K562 (cell line): ENCODE measurements at regions not wholly inside any gene's neighbourhood (a gene's known extent, or its start where the extent isn't known, plus 50 kb on each side); places are given as distances from the start of the nearest gene placed in this dataset.

Source experiments
- ATAC-seq: fragments of 200-7000 bp; cut with Tn5 transposase; 3 replicates; pipeline ENCODE4 v1.9.1; 2020; ENCODE audit warnings: moderate library complexity
- BruUV-seq: library from RNA; stranded (reverse); fragments of 400-500 nt; replicated peaks from 2 replicates; lab custom pipeline; 2021; lab: Mats Ljungman, UMichigan
- CTCF ChIA-PET: fragments of 300-600 bp; formaldehyde crosslinking; extraction: SDS; loops from one replicate; lab custom pipeline; 2021; ENCODE audit warnings: low intra/inter-chr PET ratio; lab: Yijun Ruan, JAX
- POLR2A ChIA-PET: fragments of 300-600, 350-650 bp; sonication (Branson Sonifier 250); formaldehyde crosslinking; extraction: SDS; loops from one replicate; lab custom pipeline; 2021; ENCODE audit warnings: antibody characterized with exemption, inconsistent platforms; lab: Yijun Ruan, JAX
- DNase-seq, 4 experiments: peaks; one replicate each; pipeline versions ENCODE4 v3.0.0 to v3.0.0-alpha.2; 2011 to 2018; ENCODE audit warnings: low spot score in 3 of 4, mixed read lengths in 3 of 4; ENCODE audit errors: extremely low read depth in 1 of 4
- FAIRE-seq: peaks from 2 replicates; lab custom pipeline; 2011; peaks lifted over from hg19 to GRCh38; lab: Jason Lieb, UNC
- H2AFZ ChIP-seq: 2 replicates; pipeline ENCODE4 v1.6.0; 2011; ENCODE audit warnings: low read depth, low read length, control low read depth, inconsistent platforms
- H3K27ac ChIP-seq: fragments of 200-600 bp; 3 replicates; pipeline ENCODE4 v1.8.0; 2011; ENCODE audit warnings: low read depth, mild to moderate bottlenecking, control low read depth, inconsistent platforms, low read length, moderate library complexity, mixed read lengths; ENCODE audit errors: extremely low read depth
- H3K27me3 ChIP-seq, 2 experiments: fragments of 300-600 bp in 1 of 2; 2 replicates in 1 of 2; 3 replicates in 1 of 2; pipeline versions ENCODE4 v1.6.0 to v1.8.0; 2011; ENCODE audit warnings: inconsistent platforms in 2 of 2, low read length in 2 of 2, mild to moderate bottlenecking in 1 of 2, mixed read lengths in 1 of 2, moderate library complexity in 1 of 2; ENCODE audit not compliant: control insufficient read depth in 2 of 2, insufficient read depth in 2 of 2
- H3K36me3 ChIP-seq: fragments of 300-600 bp; 3 replicates; pipeline ENCODE4 v1.8.0; 2011; ENCODE audit warnings: mild to moderate bottlenecking, low read length, inconsistent platforms; ENCODE audit not compliant: control insufficient read depth, insufficient read depth
- H3K4me1 ChIP-seq, 2 experiments: fragments of 200-600 bp in 1 of 2; replicated peaks in 1 of 2; 2 replicates in 1 of 2; 3 replicates in 1 of 2; pipeline versions ENCODE4 v1.5.1 to v1.8.0; 2011; ENCODE audit warnings: inconsistent platforms in 2 of 2, low read length in 2 of 2, mild to moderate bottlenecking in 1 of 2, mixed read lengths in 1 of 2, moderate library complexity in 1 of 2; ENCODE audit not compliant: control insufficient read depth in 2 of 2, insufficient read depth in 2 of 2
- H3K4me2 ChIP-seq: 2 replicates; pipeline ENCODE4 v1.6.1; 2011; ENCODE audit warnings: low read length, control low read depth, inconsistent platforms, mixed read lengths; ENCODE audit not compliant: insufficient read depth
- H3K4me3 ChIP-seq: fragments of 200-600 bp; sonication (generic), shearing (Covaris generic); 2 replicates; pipeline ENCODE4 v1.5.1; 2016; ENCODE audit warnings: control low read depth, inconsistent platforms
- H3K79me2 ChIP-seq: fragments of 200-600 bp; 3 replicates; pipeline ENCODE4 v1.8.0; 2011; ENCODE audit warnings: low read length, inconsistent platforms; ENCODE audit not compliant: control insufficient read depth, insufficient read depth
- H3K9ac ChIP-seq, 2 experiments: 2 replicates each; pipeline versions ENCODE4 v1.6.0 to v1.6.1; 2011; ENCODE audit warnings: low read depth in 2 of 2, low read length in 2 of 2, control low read depth in 1 of 2, inconsistent platforms in 1 of 2, mild to moderate bottlenecking in 1 of 2, mixed read lengths in 1 of 2; ENCODE audit not compliant: insufficient read depth in 1 of 2
- H3K9me1 ChIP-seq: one replicate; pipeline ENCODE4 v1.6.0; 2011; ENCODE audit warnings: inconsistent platforms, mild to moderate bottlenecking, low read length, moderate library complexity; ENCODE audit not compliant: control insufficient read depth, insufficient read depth
- H3K9me3 ChIP-seq: replicated peaks from 2 replicates; pipeline ENCODE4 v1.5.1; 2011; ENCODE audit warnings: low read depth, low read length, inconsistent platforms; ENCODE audit not compliant: control insufficient read depth, insufficient read depth
- H4K20me1 ChIP-seq: replicated peaks from 2 replicates; pipeline ENCODE4 v1.6.1; 2011; ENCODE audit warnings: low read length, inconsistent platforms, mixed read lengths; ENCODE audit not compliant: control insufficient read depth, insufficient read depth
- EZH2 ChIP-seq: IDR thresholded peaks from 2 replicates; pipeline ENCODE4 v1.6.1; 2012; ENCODE audit warnings: low read depth, mild to moderate bottlenecking, inconsistent platforms, low read length, borderline replicate concordance
- FOXA3 ChIP-seq, 2 experiments: fragments of 450-650 bp in 1 of 2; sonication (generic) in 1 of 2; formaldehyde crosslinking; IDR thresholded peaks in 1 of 2; conservative IDR thresholded peaks in 1 of 2; 2 replicates each; pipeline versions ENCODE4 v1.4.0 to v1.8.0; 2020 to 2022; ENCODE audit warnings: mild to moderate bottlenecking in 2 of 2, missing genetic modification reagents in 1 of 2
- NFE2L1 ChIP-seq: fragments of 450-650 bp; IDR thresholded peaks from 2 replicates; pipeline ENCODE4 v1.6.1; 2016; ENCODE audit warnings: missing genetic modification characterization, low read depth, mild to moderate bottlenecking, missing compliant biosample characterization, moderate library complexity, borderline replicate concordance
- SMAD1 ChIP-seq: fragments of 150-350 bp; IDR thresholded peaks from 2 replicates; pipeline ENCODE4 v1.6.1; 2014; ENCODE audit warnings: low read length, low read depth; ENCODE audit not compliant: partially characterized antibody
- SOX6 ChIP-seq: fragments of 450-650 bp; IDR thresholded peaks from 2 replicates; pipeline ENCODE4 v1.6.1; 2014; ENCODE audit warnings: mild to moderate bottlenecking
- USF2 ChIP-seq: sonication (generic); formaldehyde crosslinking; IDR thresholded peaks from 2 replicates; pipeline ENCODE4 v1.5.0; 2020; ENCODE audit warnings: missing genetic modification reagents
- ZBTB12 ChIP-seq: fragments of 250-450 bp; sonication (Bioruptor Pico); IDR thresholded peaks from 2 replicates; pipeline ENCODE4 v1.4.0; 2020
- ZKSCAN3 ChIP-seq: fragments of 250-450 bp; sonication (Bioruptor Pico); IDR thresholded peaks from 2 replicates; pipeline ENCODE4 v1.4.0; 2020
- ZNF280A ChIP-seq: fragments of 450-650 bp; IDR thresholded peaks from 2 replicates; pipeline ENCODE4 v1.6.1; 2018; ENCODE audit warnings: mild to moderate bottlenecking, low read depth; ENCODE audit not compliant: partially characterized antibody
- ZNF354B ChIP-seq: fragments of 250-450 bp; sonication (Bioruptor Pico); IDR thresholded peaks from 2 replicates; pipeline ENCODE4 v1.4.0; 2020
- ZNF41 ChIP-seq: fragments of 250-450 bp; sonication (Bioruptor Pico); conservative IDR thresholded peaks from 2 replicates; pipeline ENCODE4 v1.4.0; 2020; ENCODE audit warnings: mild to moderate bottlenecking
- in situ Hi-C: fragments of 300-500 bp; cut with MboI; formaldehyde crosslinking; loops from 4 replicates; pipeline ENCODE4 v1.15.0; 2018; ENCODE audit warnings: inconsistent platforms, mixed read lengths
- intact Hi-C: fragments of 100-400 bp; cut with micrococcal nuclease; formaldehyde crosslinking; loops from 2 replicates; pipeline ENCODE4 v1.14.2; 2022
- TF ChIP-seq, protein P1 (sequence below): fragments of 250-450 bp; sonication (Bioruptor Pico); IDR thresholded peaks from 2 replicates; pipeline ENCODE4 v1.8.0; 2022; ENCODE audit warnings: inconsistent platforms, mild to moderate bottlenecking, moderate library complexity, borderline replicate concordance
- TF ChIP-seq, protein P2 (sequence below): fragments of 450-650 bp; IDR thresholded peaks from 2 replicates; pipeline ENCODE4 v1.6.1; 2017; ENCODE audit warnings: antibody characterized with exemption
- TF ChIP-seq, protein P3 (sequence below): sonication (generic); formaldehyde crosslinking; IDR thresholded peaks from 2 replicates; pipeline ENCODE4 v1.8.1; 2022; ENCODE audit warnings: missing genetic modification reagents

- H4K20me1 ChIP-seq = no peaks in the 10 kb centered on the region
- no peaks in the 10 kb centered on the region for H3K79me2 ChIP-seq
- ChIA-PET CTCF (no interaction called here), POLR2A (no interaction called here)
- no peaks in the 10 kb centered on the region; the same call in 1 of the 2 replicates for H3K9me3 ChIP-seq
- H3K4me1 ChIP-seq = no peaks in the 10 kb centered on the region
- in situ Hi-C loops (no loop called here), intact Hi-C loops (no loop called here)
- DNase-seq (no peak), ATAC-seq (no peak), FAIRE-seq (no peak)
- no peaks in the 10 kb centered on the region for H3K36me3 ChIP-seq
- H3K4me3 ChIP-seq = no peak overlapping the region
- no peaks in the 10 kb centered on the region for H3K27me3 ChIP-seq
- H3K9me1 ChIP-seq = no peaks in the 10 kb centered on the region
- TF ChIP-seq, protein P1, sequence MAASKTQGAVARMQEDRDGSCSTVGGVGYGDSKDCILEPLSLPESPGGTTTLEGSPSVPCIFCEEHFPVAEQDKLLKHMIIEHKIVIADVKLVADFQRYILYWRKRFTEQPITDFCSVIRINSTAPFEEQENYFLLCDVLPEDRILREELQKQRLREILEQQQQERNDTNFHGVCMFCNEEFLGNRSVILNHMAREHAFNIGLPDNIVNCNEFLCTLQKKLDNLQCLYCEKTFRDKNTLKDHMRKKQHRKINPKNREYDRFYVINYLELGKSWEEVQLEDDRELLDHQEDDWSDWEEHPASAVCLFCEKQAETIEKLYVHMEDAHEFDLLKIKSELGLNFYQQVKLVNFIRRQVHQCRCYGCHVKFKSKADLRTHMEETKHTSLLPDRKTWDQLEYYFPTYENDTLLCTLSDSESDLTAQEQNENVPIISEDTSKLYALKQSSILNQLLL (CRISPR knock-in tag) = no peak
- TF ChIP-seq FOXA3 (CRISPR knock-in tag; conservative IDR thresholded peaks at IDR 0.05 in 1 of 2, IDR thresholded peaks at IDR 0.05 in 1 of 2) = no peak
- no peak for TF ChIP-seq ZBTB12
- no peak for TF ChIP-seq SOX6
- TF ChIP-seq NFE2L1 (tag) = no peak
- TF ChIP-seq EZH2 = no peak
- no peak for TF ChIP-seq USF2 (CRISPR knock-in tag)
- no peak for TF ChIP-seq ZNF354B (CRISPR knock-in tag)
- no peak for TF ChIP-seq ZNF41
- no peak for TF ChIP-seq ZNF280A
- TF ChIP-seq SMAD1 = no peak
- TF ChIP-seq, protein P2, sequence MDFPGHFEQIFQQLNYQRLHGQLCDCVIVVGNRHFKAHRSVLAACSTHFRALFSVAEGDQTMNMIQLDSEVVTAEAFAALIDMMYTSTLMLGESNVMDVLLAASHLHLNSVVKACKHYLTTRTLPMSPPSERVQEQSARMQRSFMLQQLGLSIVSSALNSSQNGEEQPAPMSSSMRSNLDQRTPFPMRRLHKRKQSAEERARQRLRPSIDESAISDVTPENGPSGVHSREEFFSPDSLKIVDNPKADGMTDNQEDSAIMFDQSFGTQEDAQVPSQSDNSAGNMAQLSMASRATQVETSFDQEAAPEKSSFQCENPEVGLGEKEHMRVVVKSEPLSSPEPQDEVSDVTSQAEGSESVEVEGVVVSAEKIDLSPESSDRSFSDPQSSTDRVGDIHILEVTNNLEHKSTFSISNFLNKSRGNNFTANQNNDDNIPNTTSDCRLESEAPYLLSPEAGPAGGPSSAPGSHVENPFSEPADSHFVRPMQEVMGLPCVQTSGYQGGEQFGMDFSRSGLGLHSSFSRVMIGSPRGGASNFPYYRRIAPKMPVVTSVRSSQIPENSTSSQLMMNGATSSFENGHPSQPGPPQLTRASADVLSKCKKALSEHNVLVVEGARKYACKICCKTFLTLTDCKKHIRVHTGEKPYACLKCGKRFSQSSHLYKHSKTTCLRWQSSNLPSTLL = no peak
- TF ChIP-seq, protein P3, sequence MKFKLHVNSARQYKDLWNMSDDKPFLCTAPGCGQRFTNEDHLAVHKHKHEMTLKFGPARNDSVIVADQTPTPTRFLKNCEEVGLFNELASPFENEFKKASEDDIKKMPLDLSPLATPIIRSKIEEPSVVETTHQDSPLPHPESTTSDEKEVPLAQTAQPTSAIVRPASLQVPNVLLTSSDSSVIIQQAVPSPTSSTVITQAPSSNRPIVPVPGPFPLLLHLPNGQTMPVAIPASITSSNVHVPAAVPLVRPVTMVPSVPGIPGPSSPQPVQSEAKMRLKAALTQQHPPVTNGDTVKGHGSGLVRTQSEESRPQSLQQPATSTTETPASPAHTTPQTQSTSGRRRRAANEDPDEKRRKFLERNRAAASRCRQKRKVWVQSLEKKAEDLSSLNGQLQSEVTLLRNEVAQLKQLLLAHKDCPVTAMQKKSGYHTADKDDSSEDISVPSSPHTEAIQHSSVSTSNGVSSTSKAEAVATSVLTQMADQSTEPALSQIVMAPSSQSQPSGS (CRISPR knock-in tag) = no peak
- TF ChIP-seq ZKSCAN3 (CRISPR knock-in tag) = no peak
- H3K27ac ChIP-seq = no peak overlapping the region
- H2AFZ ChIP-seq = no peak overlapping the region
- no peak overlapping the region for H3K4me2 ChIP-seq
- BruUV-seq = no TSS peak
- no peak overlapping the region for H3K9ac ChIP-seq
Observed at GRCh38 chr7:80357530-80357929, 154.3 kb downstream of the GNAT3 start.
